ENCODE measurements at regions not wholly inside any gene's neighbourhood (a gene's known extent, or its start where the extent isn't known, plus 50 kb on each side); places are given as distances from the start of the nearest gene placed in this dataset.

- DNase-seq (ENCODE audit: low spot score): peak; percentile 9
Observed at GRCh38 chr22:27668828-27669797, 132.4 kb downstream of the MN1 start.

- no peak for DNase-seq (ENCODE audit: low spot score)
Observed at GRCh38 chr22:27669798-27670599, 131.6 kb downstream of the MN1 start.

GRCh38 chr22:27670701-27671412 lies 130.7 kb downstream of the MN1 start:
- no peak for DNase-seq (ENCODE audit: low spot score)

GRCh38 chr22:27671413-27671935 lies 130.1 kb downstream of the MN1 start:
- no peak for DNase-seq (ENCODE audit: low spot score)

GRCh38 chr22:27672721-27673418 lies 128.7 kb downstream of the MN1 start:
- no peak for DNase-seq (ENCODE audit: low spot score)

- no peak for DNase-seq (ENCODE audit: low spot score)
Observed at GRCh38 chr22:27673839-27674238, 127.7 kb downstream of the MN1 start.

GRCh38 chr22:27674261-27674923 lies 127.2 kb downstream of the MN1 start:
- no peak for DNase-seq (ENCODE audit: low spot score)

GRCh38 chr22:27676545-27677213 lies 124.9 kb downstream of the MN1 start:
- DNase-seq (ENCODE audit: low spot score): peak; percentile 7

- no peak for DNase-seq (ENCODE audit: low spot score)
Observed at GRCh38 chr22:27677905-27678458, 123.6 kb downstream of the MN1 start.

- no peak for DNase-seq (ENCODE audit: low spot score)
Observed at GRCh38 chr22:27679176-27679575, 122.4 kb downstream of the MN1 start.

- DNase-seq (ENCODE audit: low spot score): no peak
Observed at GRCh38 chr22:27679693-27680488, 121.7 kb downstream of the MN1 start.

- DNase-seq (ENCODE audit: low spot score): no peak
Observed at GRCh38 chr22:27680636-27681035, 120.9 kb downstream of the MN1 start.

- DNase-seq (ENCODE audit: low spot score): no peak
Observed at GRCh38 chr22:27681037-27681436, 120.5 kb downstream of the MN1 start.

GRCh38 chr22:27682437-27682836 lies 119.1 kb downstream of the MN1 start:
- DNase-seq (ENCODE audit: low spot score): peak; percentile 12

- no peak for DNase-seq (ENCODE audit: low spot score)
Observed at GRCh38 chr22:27684901-27685300, 116.7 kb downstream of the MN1 start.

- DNase-seq (ENCODE audit: low spot score): no peak
Observed at GRCh38 chr22:27685515-27685914, 116.0 kb downstream of the MN1 start.

GRCh38 chr22:27685970-27686369 lies 115.6 kb downstream of the MN1 start:
- no peak for DNase-seq (ENCODE audit: low spot score)

- DNase-seq (ENCODE audit: low spot score): no peak
Observed at GRCh38 chr22:27686534-27686933, 115.0 kb downstream of the MN1 start.

GRCh38 chr22:27687984-27688545 lies 113.5 kb downstream of the MN1 start:
- peak; percentile 6 for DNase-seq (ENCODE audit: low spot score)
